ENCODE measurements at regions not wholly inside any gene's neighbourhood (a gene's known extent, or its start where the extent isn't known, plus 50 kb on each side); places are given as distances from the start of the nearest gene placed in this dataset.

DNA sequence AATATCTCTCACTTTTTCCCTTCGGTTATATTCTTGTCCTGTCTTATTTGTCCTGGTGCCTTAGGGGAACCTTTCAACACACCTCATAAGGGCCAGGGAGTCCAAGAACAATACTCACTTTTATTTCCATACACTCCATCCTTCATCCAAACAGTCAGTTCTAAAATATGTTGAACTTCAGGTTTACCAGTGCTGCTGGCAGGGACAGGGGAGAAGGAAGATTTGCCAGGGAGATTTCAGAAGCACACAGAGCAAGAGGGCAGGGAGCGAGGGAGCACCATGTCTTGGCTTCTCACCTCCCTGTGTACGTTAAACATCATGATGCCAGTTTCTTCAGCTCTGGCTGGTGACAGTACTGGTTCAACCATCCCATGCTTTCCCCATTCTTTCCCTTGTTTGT, 631.1 kb upstream of the FAT1 start:
- no peak overlapping the region for H3K27ac ChIP-seq (ENCODE audit: low read depth, low read length)
- no peaks in the 10 kb centered on the region for H3K79me2 ChIP-seq (ENCODE audit: control insufficient read depth in 1 of 2, insufficient read depth in 2 of 2, low read length in 2 of 2)
- no peak overlapping the region for H3K9ac ChIP-seq (replicated peaks in 1 of 4; ENCODE audit: extremely low read depth in 1 of 4, low read depth in 3 of 4, low read length in 3 of 4)
- no peak overlapping the region for H2BK20ac ChIP-seq (ENCODE audit: low read length)
- H3K23me2 ChIP-seq (ENCODE audit: low read depth, low read length) = no peaks in the 10 kb centered on the region
- H3K79me1 ChIP-seq (ENCODE audit: low read depth, low read length) = no peaks in the 10 kb centered on the region
- H3K23ac ChIP-seq (ENCODE audit: insufficient read length) = no peak overlapping the region
- H3K4me1 ChIP-seq (replicated peaks in 1 of 4; ENCODE audit: control insufficient read depth in 3 of 4, insufficient read depth in 4 of 4, low read length in 3 of 4) = no peaks in the 10 kb centered on the region
- H3K4me2 ChIP-seq (ENCODE audit: insufficient read depth in 1 of 2, low read depth in 2 of 2, low read length in 2 of 2) = no peak overlapping the region
- no peaks in the 10 kb centered on the region for H3K27me3 ChIP-seq (replicated peaks in 1 of 4; ENCODE audit: control insufficient read depth in 3 of 4, extremely low read depth in 1 of 4, insufficient read depth in 3 of 4, low read length in 3 of 4)
- H4K20me1 ChIP-seq (replicated peaks in 1 of 2; ENCODE audit: control insufficient read depth in 1 of 2, insufficient read depth in 2 of 2, low read length in 2 of 2) = no peaks in the 10 kb centered on the region
- no peak overlapping the region for H3K4ac ChIP-seq (replicated peaks; ENCODE audit: insufficient read length, low read depth, low read length)
- H2BK5ac ChIP-seq (ENCODE audit: low read depth, low read length) = no peak overlapping the region
- H2BK12ac ChIP-seq (ENCODE audit: low read depth, low read length) = no peak overlapping the region
- H2AK5ac ChIP-seq (ENCODE audit: low read depth, low read length) = no peak overlapping the region
- H4K5ac ChIP-seq (ENCODE audit: insufficient read length, low read depth, low read length) = no peak overlapping the region
- no peaks in the 10 kb centered on the region for H3K9me3 ChIP-seq (ENCODE audit: insufficient read depth in 2 of 2, low read depth in 1 of 2, low read length in 1 of 2)
- H3K56ac ChIP-seq (replicated peaks; ENCODE audit: insufficient read length, low read depth, low read length) = no peak overlapping the region
- WGBS, 2 experiments (ENCODE audit: extremely low coverage in 1 of 2, insufficient coverage in 1 of 2, insufficient read length in 1 of 2, insufficient replicate concordance in 2 of 2, low coverage in 1 of 2, low lambda C conversion rate in 2 of 2, missing lambda C conversion rate in 1 of 2) = 79% methylated on average over 3 of the region's 3 CpGs; no CpG with 5 or more reads in 1 of the 2 experiments
- no peak overlapping the region for H4K91ac ChIP-seq (replicated peaks; ENCODE audit: insufficient read length, low read length)
- no peaks in the 10 kb centered on the region for H3K36me3 ChIP-seq (ENCODE audit: control insufficient read depth in 2 of 4, insufficient read depth in 4 of 4, low read length in 3 of 4)
- ChIA-PET POLR2A (ENCODE audit: partially characterized antibody) (no interaction called here), CTCF (ENCODE audit: partially characterized antibody) (no interaction called here)
- H2BK15ac ChIP-seq (ENCODE audit: low read length) = no peak overlapping the region
- no peak overlapping the region for H4K8ac ChIP-seq (ENCODE audit: extremely low read depth, insufficient read depth, low read length)
- H2BK120ac ChIP-seq (replicated peaks; ENCODE audit: low read depth, low read length) = no peak overlapping the region
- no peak overlapping the region for H3K18ac ChIP-seq (ENCODE audit: extremely low read depth, low read length)
- FAIRE-seq = no peak
- H3K14ac ChIP-seq (ENCODE audit: insufficient read length) = no peak overlapping the region
- H2AFZ ChIP-seq (ENCODE audit: low read length) = no peak overlapping the region
- no peak overlapping the region for H3K4me3 ChIP-seq (ENCODE audit: extremely low read depth in 1 of 4, insufficient read depth in 2 of 4, low read depth in 3 of 4, low read length in 4 of 4)
- DNase-seq (ENCODE audit: low read depth in 1 of 2, low spot score in 2 of 2) = no peak
- TF ChIP-seq YY1 (IDR thresholded peaks at IDR 0.05; ENCODE audit: low read depth, low read length) = no peak
- TF ChIP-seq TCF12 (IDR thresholded peaks at IDR 0.05; ENCODE audit: low read depth, low read length) = no peak
- no peak for TF ChIP-seq TAF7 (optimal IDR thresholded peaks at IDR 0.05; ENCODE audit: borderline replicate concordance, low read depth, low read length)
- no peak for TF ChIP-seq PHF8 (conservative IDR thresholded peaks at IDR 0.05; ENCODE audit: low read depth, low read length)
- TF ChIP-seq HDAC6 (IDR thresholded peaks at IDR 0.05; ENCODE audit: low read depth, low read length) = no peak
- no peak for TF ChIP-seq CEBPB (IDR thresholded peaks at IDR 0.05; ENCODE audit: low read depth, low read length)
- TF ChIP-seq, protein P1, sequence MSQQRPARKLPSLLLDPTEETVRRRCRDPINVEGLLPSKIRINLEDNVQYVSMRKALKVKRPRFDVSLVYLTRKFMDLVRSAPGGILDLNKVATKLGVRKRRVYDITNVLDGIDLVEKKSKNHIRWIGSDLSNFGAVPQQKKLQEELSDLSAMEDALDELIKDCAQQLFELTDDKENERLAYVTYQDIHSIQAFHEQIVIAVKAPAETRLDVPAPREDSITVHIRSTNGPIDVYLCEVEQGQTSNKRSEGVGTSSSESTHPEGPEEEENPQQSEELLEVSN (IDR thresholded peaks at IDR 0.05) = no peak
- TF ChIP-seq, protein P2, sequence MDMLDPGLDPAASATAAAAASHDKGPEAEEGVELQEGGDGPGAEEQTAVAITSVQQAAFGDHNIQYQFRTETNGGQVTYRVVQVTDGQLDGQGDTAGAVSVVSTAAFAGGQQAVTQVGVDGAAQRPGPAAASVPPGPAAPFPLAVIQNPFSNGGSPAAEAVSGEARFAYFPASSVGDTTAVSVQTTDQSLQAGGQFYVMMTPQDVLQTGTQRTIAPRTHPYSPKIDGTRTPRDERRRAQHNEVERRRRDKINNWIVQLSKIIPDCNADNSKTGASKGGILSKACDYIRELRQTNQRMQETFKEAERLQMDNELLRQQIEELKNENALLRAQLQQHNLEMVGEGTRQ (IDR thresholded peaks at IDR 0.05; ENCODE audit: low read length) = no peak

All from H1 (cell line).